Mucosa of descending colon (tissue), 3 donors: ENCODE measurements at regions not wholly inside any gene's neighbourhood (a gene's known extent, or its start where the extent isn't known, plus 50 kb on each side); places are given as distances from the start of the nearest gene placed in this dataset.

Experiments
- ATAC-seq: fragments of 200-7000 bp; cut with Tn5 transposase; one replicate; pipeline ENCODE4 v1.9.1; 2020; ENCODE audit warnings: mild to moderate bottlenecking, moderate library complexity
- DNase-seq, 3 donors: peaks; one replicate each; pipeline ENCODE4 v3.0.0-alpha.2; 2020
- H3K36me3 ChIP-seq: fragments of 200-600 bp; one replicate; pipeline ENCODE4 v1.8.0; 2021; ENCODE audit warnings: low read depth, mild to moderate bottlenecking
- H3K4me1 ChIP-seq: fragments of 200-600 bp; one replicate; pipeline ENCODE4 v1.8.0; 2021; ENCODE audit warnings: low read depth, mild to moderate bottlenecking
- H3K4me3 ChIP-seq: fragments of 200-600 bp; one replicate; pipeline ENCODE4 v1.8.0; 2021; ENCODE audit warnings: mild to moderate bottlenecking
- H3K9me3 ChIP-seq: fragments of 200-600 bp; one replicate; pipeline ENCODE4 v1.8.0; 2021; ENCODE audit warnings: mild to moderate bottlenecking
- CTCF ChIP-seq: fragments of 200-600 bp; IDR thresholded peaks from one replicate; pipeline ENCODE4 v1.8.0; 2022; ENCODE audit warnings: antibody characterized with exemption, mild to moderate bottlenecking
- intact Hi-C, 2 donors: fragments of 100-400 bp; cut with DNase I in 1 of 2; cut with micrococcal nuclease in 1 of 2; formaldehyde crosslinking; loops; one replicate each; pipeline versions ENCODE4 v1.11.0 to v1.11.1; 2022; cut with DNase I, micrococcal nuclease
- donor health status: DM: no; HTN: no; CAD: no; lungs with moderate emphysema.
- donor health status: DM: no; HTN: no; CAD: no.
- donor health status: DM: no; HTN: yes; CAD: no.

GRCh38 chr19:31567776-31568175 is 218.5 kb upstream of the TSHZ3 start:
- intact Hi-C loops, result no loop called here
- DNase-seq, result no peak
- no peaks in the 10 kb centered on the region for H3K9me3 ChIP-seq
- no peak for TF ChIP-seq CTCF
- no peaks in the 10 kb centered on the region for H3K36me3 ChIP-seq
- no peak overlapping the region for H3K4me3 ChIP-seq
- no peak for ATAC-seq
- no peaks in the 10 kb centered on the region for H3K4me1 ChIP-seq

GRCh38 chr19:31568724-31569123 is 219.5 kb upstream of the TSHZ3 start:
- Histone ChIP-seq H3K4me3 (no peak overlapping the region), H3K9me3 (no peaks in the 10 kb centered on the region), H3K4me1 (no peaks in the 10 kb centered on the region), H3K36me3 (no peaks in the 10 kb centered on the region)
- DNase-seq (no peak), ATAC-seq (no peak)
- intact Hi-C loops, result no loop called here
- no peak for TF ChIP-seq CTCF

GRCh38 chr19:31570718-31571117 is 221.5 kb upstream of the TSHZ3 start:
- no peak for ATAC-seq
- intact Hi-C loops, result no loop called here
- no peak for TF ChIP-seq CTCF

GRCh38 chr19:31572102-31572975 is 223.1 kb upstream of the TSHZ3 start:
- no peak for DNase-seq
- no peak for TF ChIP-seq CTCF

More at GRCh38 chr19:31570718-31571117, 221.5 kb upstream of the TSHZ3 start:
- no peak for DNase-seq
- H3K36me3 ChIP-seq, result no peaks in the 10 kb centered on the region
- no peaks in the 10 kb centered on the region for H3K9me3 ChIP-seq
- no peak overlapping the region for H3K4me3 ChIP-seq
- H3K4me1 ChIP-seq, result no peaks in the 10 kb centered on the region

GRCh38 chr19:31572976-31573298 is 223.7 kb upstream of the TSHZ3 start:
- Histone ChIP-seq H3K36me3 (no peaks in the 10 kb centered on the region), H3K4me3 (no peak overlapping the region), H3K4me1 (no peaks in the 10 kb centered on the region), H3K9me3 (no peaks in the 10 kb centered on the region)
- ATAC-seq, result no peak
- no peak for DNase-seq
- intact Hi-C loops, result no loop called here
- TF ChIP-seq CTCF, result no peak

More at GRCh38 chr19:31572102-31572975, 223.1 kb upstream of the TSHZ3 start:
- no peak for ATAC-seq
- Histone ChIP-seq H3K4me3 (no peak overlapping the region), H3K36me3 (no peaks in the 10 kb centered on the region), H3K9me3 (no peaks in the 10 kb centered on the region), H3K4me1 (no peaks in the 10 kb centered on the region)
- intact Hi-C loops, result no loop called here
